ENCODE measurements at regions not wholly inside any gene's neighbourhood (a gene's known extent, or its start where the extent isn't known, plus 50 kb on each side); places are given as distances from the start of the nearest gene placed in this dataset.
A peak's percentile ranks its signal among the peaks of the same experiment; 100 is the strongest.
"Not testable (repeated sequence)": the region's sequence is repeated elsewhere in the genome, so short reads cannot be mapped to it uniquely, and the experiment has no call there.

DNA sequence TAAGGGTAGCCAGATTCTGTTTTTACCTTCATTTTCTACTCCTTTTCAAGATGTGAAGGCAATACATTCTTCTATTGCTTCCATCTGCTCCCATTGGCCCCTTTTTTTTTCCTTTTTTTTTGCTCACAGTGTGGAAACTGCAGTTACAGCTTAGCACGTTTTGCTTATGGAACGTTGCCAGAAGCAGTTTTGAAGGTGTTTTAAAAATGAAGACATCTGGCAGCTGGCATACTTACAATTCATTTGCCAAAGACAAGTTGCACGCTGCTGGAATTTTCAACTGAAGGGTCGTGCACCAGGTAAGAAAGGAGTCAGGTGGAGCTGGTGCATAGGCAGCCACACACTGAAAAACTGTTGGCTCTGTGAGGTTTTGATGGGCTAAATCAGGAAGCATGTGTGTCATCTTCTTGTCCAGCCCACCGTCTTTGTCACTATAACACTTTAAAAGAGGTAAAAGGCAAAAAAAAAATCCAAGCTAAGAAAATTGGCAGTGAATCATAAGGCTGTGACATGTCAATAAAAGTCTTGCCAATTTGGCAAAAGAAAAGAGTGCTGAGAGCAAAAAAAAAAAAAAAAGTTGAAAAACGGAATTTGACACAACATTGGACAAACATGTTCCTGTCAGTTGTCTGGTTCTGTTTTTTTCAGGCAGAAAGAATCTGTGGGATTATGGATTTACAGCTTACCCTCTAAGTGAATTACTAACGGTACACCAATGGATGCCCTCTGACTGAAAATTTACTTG is 225.4 kb upstream of the SOX2 start:
- DNase-seq (ENCODE audit: low read depth), result no peak
- TF ChIP-seq CTCF (conservative IDR thresholded peaks at IDR 0.05; ENCODE audit: low read depth, low read length), result no peak
- no peak overlapping the region for H3K4me3 ChIP-seq (ENCODE audit: low read depth, low read length)

DNA sequence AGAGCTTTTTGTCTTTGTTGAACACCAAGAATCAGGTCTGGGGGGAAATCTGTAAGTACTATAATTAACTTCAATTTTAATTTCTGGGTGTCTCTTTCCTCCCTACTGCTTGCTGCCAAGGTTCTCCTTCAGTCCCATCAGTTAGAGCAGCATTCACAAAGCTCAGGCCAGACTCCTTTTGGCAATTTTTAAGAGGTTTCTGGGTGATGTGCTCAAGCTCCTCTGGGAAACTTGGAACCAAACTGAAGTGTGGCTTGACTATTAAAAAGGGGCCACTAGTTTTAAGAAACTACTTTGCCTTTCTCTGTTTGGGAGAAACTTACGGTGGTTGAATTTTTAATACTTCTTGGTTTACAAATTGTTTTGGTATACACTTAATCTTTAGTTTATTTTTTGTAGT is 227.7 kb upstream of the SOX2 start:
- DNase-seq (ENCODE audit: low read depth), result no peak
- TF ChIP-seq CTCF (conservative IDR thresholded peaks at IDR 0.05; ENCODE audit: low read depth, low read length), result no peak

GRCh38 chr3:181475146-181475545 is 236.6 kb upstream of the SOX2 start:
- not testable (repeated sequence) for H3K4me3 ChIP-seq (ENCODE audit: low read depth, low read length)
- DNase-seq (ENCODE audit: low read depth), result peak; percentile 0

More for the DNA sequence above, 227.7 kb upstream of the SOX2 start:
- H3K4me3 ChIP-seq (ENCODE audit: low read depth, low read length), result no peak overlapping the region

DNA sequence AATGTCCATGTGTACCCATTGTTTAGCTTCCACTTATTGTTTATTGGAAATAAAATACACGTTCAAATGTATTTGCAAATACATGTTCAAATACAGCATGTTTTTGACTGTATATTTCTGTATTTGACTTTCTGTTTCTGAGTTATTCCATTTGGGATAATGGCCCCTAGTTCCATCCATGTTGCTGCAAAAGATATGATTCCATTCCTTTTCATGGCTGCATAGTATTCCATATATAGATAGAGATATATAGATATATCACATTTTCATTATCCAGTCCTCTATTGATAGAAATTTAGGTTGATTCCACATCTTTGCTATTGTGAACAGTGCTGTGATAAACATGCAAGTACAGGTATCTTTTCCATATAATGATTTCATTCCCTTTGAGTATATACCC is 241.4 kb upstream of the SOX2 start:
- no peak for TF ChIP-seq CTCF (conservative IDR thresholded peaks at IDR 0.05; ENCODE audit: low read depth, low read length)
- H3K4me3 ChIP-seq (ENCODE audit: low read depth, low read length), result no peak overlapping the region
- DNase-seq (ENCODE audit: low read depth), result no peak

GRCh38 chr3:181464033-181464694 is 247.6 kb upstream of the SOX2 start:
- DNase-seq (ENCODE audit: low read depth), result no peak
- H3K4me3 ChIP-seq (ENCODE audit: low read depth, low read length), result no peak overlapping the region

GRCh38 chr3:181461381-181461780 is 250.3 kb upstream of the SOX2 start:
- H3K4me3 ChIP-seq (ENCODE audit: low read depth, low read length), result no peak overlapping the region
- TF ChIP-seq CTCF (conservative IDR thresholded peaks at IDR 0.05; ENCODE audit: low read depth, low read length), result no peak
- no peak for DNase-seq (ENCODE audit: low read depth)

More at GRCh38 chr3:181464033-181464694, 247.6 kb upstream of the SOX2 start:
- TF ChIP-seq CTCF (conservative IDR thresholded peaks at IDR 0.05; ENCODE audit: low read depth, low read length), result no peak

DNA sequence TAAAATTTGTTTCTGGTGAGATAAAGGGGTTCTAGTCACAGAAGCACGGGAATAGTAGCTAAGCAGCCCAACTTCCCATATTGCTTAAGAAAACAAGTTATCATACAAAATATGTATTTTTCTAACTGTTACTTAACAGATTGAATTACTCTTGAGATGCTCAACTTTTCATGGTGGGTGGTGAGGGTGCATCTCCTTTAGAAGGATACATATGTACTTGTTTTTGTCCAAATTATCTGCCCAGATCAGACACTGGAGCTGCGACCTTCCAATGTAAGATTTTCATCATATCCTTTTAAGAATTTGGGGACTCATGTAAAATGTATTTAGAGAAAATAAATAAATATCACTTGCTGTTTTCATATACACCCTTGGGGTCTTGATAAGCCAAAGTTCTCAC is 252.2 kb upstream of the SOX2 start:
- H3K4me3 ChIP-seq (ENCODE audit: low read depth, low read length), result no peak overlapping the region
- TF ChIP-seq CTCF (conservative IDR thresholded peaks at IDR 0.05; ENCODE audit: low read depth, low read length), result no peak
- DNase-seq (ENCODE audit: low read depth), result no peak
